Activated B cell treated with CpG ODN at 0.5 μM for 24 hours (primary cell): ENCODE measurements at regions not wholly inside any gene's neighbourhood (a gene's known extent, or its start where the extent isn't known, plus 50 kb on each side); places are given as distances from the start of the nearest gene placed in this dataset.

Source experiments
- ATAC-seq: fragments of 200-7000 bp; cut with Tn5 transposase; one replicate; pipeline ENCODE4 v1.10.0; 2021; ENCODE audit warnings: low read depth, mild to moderate bottlenecking, moderate library complexity
- CTCF ChIA-PET: fragments of 350-600 bp; sonication (Branson Sonifier 250); formaldehyde crosslinking; loops from one replicate; lab custom pipeline; 2021; ENCODE audit warnings: antibody characterized with exemption; lab: Charles Lee
- POLR2A ChIA-PET: fragments of 350-600 bp; sonication (Branson Sonifier 250); formaldehyde crosslinking; loops from one replicate; lab custom pipeline; 2021; ENCODE audit warnings: antibody characterized with exemption; lab: Charles Lee
- DNase-seq: peaks from one replicate; pipeline ENCODE4 v3.0.0; 2022
- H3K27ac Mint-ChIP-seq: one replicate; pipeline ENCODE4 v1.8.0; 2020; ENCODE audit warnings: mixed read lengths
- H3K27me3 Mint-ChIP-seq: one replicate; pipeline ENCODE4 v1.8.0; 2021; ENCODE audit warnings: mixed read lengths
- H3K36me3 Mint-ChIP-seq: one replicate; pipeline ENCODE4 v1.8.0; 2021; ENCODE audit warnings: low read depth, mixed read lengths
- H3K4me1 Mint-ChIP-seq: one replicate; pipeline ENCODE4 v1.8.0; 2021; ENCODE audit warnings: mixed read lengths
- H3K4me3 Mint-ChIP-seq: one replicate; pipeline ENCODE4 v1.8.0; 2020; ENCODE audit warnings: mild to moderate bottlenecking, mixed read lengths
- H3K9me3 Mint-ChIP-seq: one replicate; pipeline ENCODE4 v1.8.0; 2020; ENCODE audit warnings: mixed read lengths
- intact Hi-C: fragments of 100-400 bp; cut with micrococcal nuclease; formaldehyde crosslinking; loops from one replicate; pipeline ENCODE4 v1.15.1; 2024
- TF ChIP-seq, protein P1 (sequence below): fragments of 200-600 bp; IDR thresholded peaks from one replicate; pipeline ENCODE4 v1.8.0; 2022; ENCODE audit warnings: antibody characterized with exemption, mild to moderate bottlenecking

- H3K27me3 Mint-ChIP-seq: no peaks in the 10 kb centered on the region
- no peak overlapping the region for H3K27ac Mint-ChIP-seq
- no peak overlapping the region for H3K4me3 Mint-ChIP-seq
- ChIA-PET POLR2A (no interaction called here), CTCF (no interaction called here)
- no peak for ATAC-seq
- H3K36me3 Mint-ChIP-seq: no peaks in the 10 kb centered on the region
- H3K9me3 Mint-ChIP-seq: no peaks in the 10 kb centered on the region
- no peak for DNase-seq
- TF ChIP-seq, protein P1, sequence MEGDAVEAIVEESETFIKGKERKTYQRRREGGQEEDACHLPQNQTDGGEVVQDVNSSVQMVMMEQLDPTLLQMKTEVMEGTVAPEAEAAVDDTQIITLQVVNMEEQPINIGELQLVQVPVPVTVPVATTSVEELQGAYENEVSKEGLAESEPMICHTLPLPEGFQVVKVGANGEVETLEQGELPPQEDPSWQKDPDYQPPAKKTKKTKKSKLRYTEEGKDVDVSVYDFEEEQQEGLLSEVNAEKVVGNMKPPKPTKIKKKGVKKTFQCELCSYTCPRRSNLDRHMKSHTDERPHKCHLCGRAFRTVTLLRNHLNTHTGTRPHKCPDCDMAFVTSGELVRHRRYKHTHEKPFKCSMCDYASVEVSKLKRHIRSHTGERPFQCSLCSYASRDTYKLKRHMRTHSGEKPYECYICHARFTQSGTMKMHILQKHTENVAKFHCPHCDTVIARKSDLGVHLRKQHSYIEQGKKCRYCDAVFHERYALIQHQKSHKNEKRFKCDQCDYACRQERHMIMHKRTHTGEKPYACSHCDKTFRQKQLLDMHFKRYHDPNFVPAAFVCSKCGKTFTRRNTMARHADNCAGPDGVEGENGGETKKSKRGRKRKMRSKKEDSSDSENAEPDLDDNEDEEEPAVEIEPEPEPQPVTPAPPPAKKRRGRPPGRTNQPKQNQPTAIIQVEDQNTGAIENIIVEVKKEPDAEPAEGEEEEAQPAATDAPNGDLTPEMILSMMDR: no peak
- no peaks in the 10 kb centered on the region for H3K4me1 Mint-ChIP-seq
- intact Hi-C loops: no loop called here
These were observed 289.9 kb downstream of the SHOX2 start for GRCh38 chr3:157816296-157816695.

DNA sequence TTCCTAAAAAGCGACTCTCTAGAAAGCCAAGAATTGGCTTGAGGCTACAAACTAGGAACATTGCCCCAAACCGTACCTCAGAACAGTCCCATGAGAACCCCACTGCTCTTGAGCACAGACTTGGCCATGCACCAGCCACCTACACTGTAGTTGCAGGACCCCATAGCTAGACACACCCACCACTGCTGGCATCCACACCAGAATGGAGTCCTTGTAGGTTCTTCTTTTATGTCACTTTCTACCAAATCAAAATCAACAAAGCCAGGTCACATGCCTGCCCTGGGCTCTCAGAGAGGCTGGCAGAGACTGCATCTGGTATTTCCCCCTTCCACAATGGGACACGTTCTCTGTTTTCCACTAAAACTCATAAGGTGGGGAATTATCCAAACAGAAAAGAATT lies 290.5 kb downstream of the SHOX2 start:
- H3K9me3 Mint-ChIP-seq: no peaks in the 10 kb centered on the region
- H3K4me3 Mint-ChIP-seq: no peak overlapping the region
- POLR2A ChIA-PET: no interaction called here
- no peaks in the 10 kb centered on the region for H3K4me1 Mint-ChIP-seq
- H3K27ac Mint-ChIP-seq: no peak overlapping the region
- CTCF ChIA-PET: no interaction called here
- TF ChIP-seq, protein P1: no peak
- H3K27me3 Mint-ChIP-seq: no peaks in the 10 kb centered on the region
- no peak for ATAC-seq
- intact Hi-C loops: no loop called here
- no peak for DNase-seq
- no peaks in the 10 kb centered on the region for H3K36me3 Mint-ChIP-seq

DNA sequence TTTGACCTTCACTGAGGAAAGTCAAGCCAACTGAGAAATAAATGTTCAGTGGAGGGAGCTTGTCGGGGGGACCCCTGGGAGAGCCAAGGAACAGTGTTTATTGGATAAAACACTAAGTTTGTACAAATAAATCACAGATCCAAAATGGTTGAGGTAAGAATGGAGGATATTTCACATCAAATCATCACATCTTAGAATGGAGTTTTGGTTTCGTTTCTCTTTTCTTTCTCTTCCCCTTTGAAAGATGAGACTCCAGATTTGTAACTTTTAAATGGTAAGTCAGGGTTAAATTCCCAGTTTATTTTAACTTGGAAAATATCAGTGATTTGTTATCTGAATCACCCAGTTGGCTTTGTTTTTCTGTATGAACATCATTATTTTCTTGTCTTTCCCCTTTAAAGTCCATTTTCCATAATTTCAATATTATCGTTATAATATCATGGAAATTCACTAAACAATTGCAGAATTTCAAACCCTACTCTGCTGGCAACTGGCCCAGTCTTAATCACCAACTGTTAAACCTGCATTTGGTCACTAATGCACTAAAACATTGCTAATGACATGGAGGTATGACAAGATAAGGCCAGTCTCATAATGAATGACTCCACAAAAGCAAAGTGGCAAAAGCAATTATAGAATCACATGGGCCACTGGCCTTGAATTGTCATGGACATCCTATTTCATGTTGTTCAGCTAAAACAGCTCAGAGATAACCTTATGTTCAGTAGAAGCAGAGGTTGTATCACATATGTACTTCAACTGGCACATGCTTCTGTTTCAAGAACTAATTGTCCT lies 295.1 kb downstream of the SHOX2 start:
- ChIA-PET POLR2A (no interaction called here), CTCF (no interaction called here)
- TF ChIP-seq, protein P1: no peak
- H3K27ac Mint-ChIP-seq: no peak overlapping the region
- no peak for DNase-seq
- no peaks in the 10 kb centered on the region for H3K27me3 Mint-ChIP-seq
- no peaks in the 10 kb centered on the region for H3K36me3 Mint-ChIP-seq
- no peak overlapping the region for H3K4me3 Mint-ChIP-seq
- H3K9me3 Mint-ChIP-seq: no peaks in the 10 kb centered on the region
- H3K4me1 Mint-ChIP-seq: no peaks in the 10 kb centered on the region
- ATAC-seq: no peak
- intact Hi-C loops: no loop called here

GRCh38 chr3:157807280-157807679 lies 298.9 kb downstream of the SHOX2 start:
- H3K27me3 Mint-ChIP-seq: no peaks in the 10 kb centered on the region
- ATAC-seq (no peak), DNase-seq (no peak)
- no peaks in the 10 kb centered on the region for H3K36me3 Mint-ChIP-seq
- peaks cover 5% of the 10 kb centered on the region for H3K9me3 Mint-ChIP-seq
- ChIA-PET CTCF (no interaction called here), POLR2A (no interaction called here)
- no peak overlapping the region for H3K4me3 Mint-ChIP-seq
- TF ChIP-seq, protein P1: no peak
- H3K27ac Mint-ChIP-seq: no peak overlapping the region
- intact Hi-C loops: no loop called here
- H3K4me1 Mint-ChIP-seq: no peaks in the 10 kb centered on the region

GRCh38 chr3:157805538-157805937 lies 300.7 kb downstream of the SHOX2 start:
- Mint-ChIP-seq H3K4me1 (no peaks in the 10 kb centered on the region), H3K4me3 (no peak overlapping the region), H3K9me3 (peaks cover 10% of the 10 kb centered on the region), H3K27ac (no peak overlapping the region), H3K27me3 (no peaks in the 10 kb centered on the region), H3K36me3 (no peaks in the 10 kb centered on the region)
- no peak for DNase-seq
- ChIA-PET POLR2A (no interaction called here), CTCF (no interaction called here)
- TF ChIP-seq, protein P1: no peak
- no peak for ATAC-seq
- intact Hi-C loops: no loop called here
